ENCODE measurements at regions not wholly inside any gene's neighbourhood (a gene's known extent, or its start where the extent isn't known, plus 50 kb on each side); places are given as distances from the start of the nearest gene placed in this dataset.

GRCh38 chr2:39549718-39550464 lies 112.8 kb upstream of the MAP4K3 start:
- CTCF ChIA-PET: no interaction called here
- DNase-seq (ENCODE audit: low read depth, low spot score): no peak
- H3K9me3 ChIP-seq (ENCODE audit: control insufficient read depth, insufficient read depth, low read length): peaks cover 7% of the 10 kb centered on the region; the same call in 1 of the 2 replicates
- no peak overlapping the region for H3K4me3 ChIP-seq (ENCODE audit: low read depth, low read length)
- TF ChIP-seq CTCF (IDR thresholded peaks at IDR 0.05; ENCODE audit: low read depth, low read length): no peak
- no peaks in the 10 kb centered on the region for H3K27me3 ChIP-seq (ENCODE audit: control insufficient read depth, insufficient read depth, low read length)
- H3K27ac ChIP-seq (ENCODE audit: low read depth, low read length): no peak overlapping the region
- POLR2A ChIA-PET: no interaction called here

- CTCF ChIA-PET: no interaction called here
- TF ChIP-seq CTCF (IDR thresholded peaks at IDR 0.05; ENCODE audit: low read depth, low read length): no peak
- no peak overlapping the region for H3K27ac ChIP-seq (ENCODE audit: low read depth, low read length)
Observed at GRCh38 chr2:39550701-39551285, 113.7 kb upstream of the MAP4K3 start.

GRCh38 chr2:39558906-39559305 lies 106.8 kb upstream of the TMEM178A start:
- Histone ChIP-seq H3K4me3 (ENCODE audit: low read depth, low read length) (no peak overlapping the region), H3K9me3 (ENCODE audit: control insufficient read depth, insufficient read depth, low read length) (peaks cover 4% of the 10 kb centered on the region; the same call in 1 of the 2 replicates), H3K27me3 (ENCODE audit: control insufficient read depth, insufficient read depth, low read length) (no peaks in the 10 kb centered on the region), H3K27ac (ENCODE audit: low read depth, low read length) (no peak overlapping the region)
- ChIA-PET CTCF (no interaction called here), POLR2A (no interaction called here)
- DNase-seq (ENCODE audit: low read depth, low spot score): no peak
- no peak for TF ChIP-seq CTCF (IDR thresholded peaks at IDR 0.05; ENCODE audit: low read depth, low read length)

More at GRCh38 chr2:39550701-39551285, 113.7 kb upstream of the MAP4K3 start:
- H3K9me3 ChIP-seq (ENCODE audit: control insufficient read depth, insufficient read depth, low read length): peaks cover 7% of the 10 kb centered on the region; the same call in 1 of the 2 replicates
- H3K27me3 ChIP-seq (ENCODE audit: control insufficient read depth, insufficient read depth, low read length): no peaks in the 10 kb centered on the region
- POLR2A ChIA-PET: interaction anchor here (0.6 kb wide), 1 partner anchor 101 kb away, joined by 4 read pairs; no protein-coding TSS in a partner anchor
- no peak overlapping the region for H3K4me3 ChIP-seq (ENCODE audit: low read depth, low read length)
- no peak for DNase-seq (ENCODE audit: low read depth, low spot score)

- Histone ChIP-seq H3K27ac (ENCODE audit: low read depth, low read length) (no peak overlapping the region), H3K4me3 (ENCODE audit: low read depth, low read length) (no peak overlapping the region), H3K9me3 (ENCODE audit: control insufficient read depth, insufficient read depth, low read length) (peaks cover 17% of the 10 kb centered on the region), H3K27me3 (ENCODE audit: control insufficient read depth, insufficient read depth, low read length) (no peaks in the 10 kb centered on the region)
- no peak for TF ChIP-seq CTCF (IDR thresholded peaks at IDR 0.05; ENCODE audit: low read depth, low read length)
- DNase-seq (ENCODE audit: low read depth, low spot score): no peak
- ChIA-PET POLR2A (no interaction called here), CTCF (no interaction called here)
Observed at GRCh38 chr2:39563572-39563971, 102.1 kb upstream of the TMEM178A start.

GRCh38 chr2:39567507-39567906 lies 98.2 kb upstream of the TMEM178A start:
- TF ChIP-seq CTCF (IDR thresholded peaks at IDR 0.05; ENCODE audit: low read depth, low read length): no peak
- DNase-seq (ENCODE audit: low read depth, low spot score): no peak
- H3K4me3 ChIP-seq (ENCODE audit: low read depth, low read length): no peak overlapping the region
- CTCF ChIA-PET: interaction anchor here (0.9 to 1.5 kb wide), 3 partner anchors 26 to 188 kb away, joined by 3 to 8 read pairs (median 5); no protein-coding TSS in a partner anchor
- H3K9me3 ChIP-seq (ENCODE audit: control insufficient read depth, insufficient read depth, low read length): peaks cover 14% of the 10 kb centered on the region
- POLR2A ChIA-PET: interaction anchor here (1.1 kb wide), 1 partner anchor 19 kb away, joined by 4 read pairs; no protein-coding TSS in a partner anchor
- no peak overlapping the region for H3K27ac ChIP-seq (ENCODE audit: low read depth, low read length)
- no peaks in the 10 kb centered on the region for H3K27me3 ChIP-seq (ENCODE audit: control insufficient read depth, insufficient read depth, low read length)

All from AG04450 (cell line).